K562 (cell line): ENCODE measurements at regions not wholly inside any gene's neighbourhood (a gene's known extent, or its start where the extent isn't known, plus 50 kb on each side); places are given as distances from the start of the nearest gene placed in this dataset.

Source experiments
- HDAC1 ChIP-seq, 2 experiments: fragments of 450-650 bp; IDR thresholded peaks; 2 replicates each; pipeline ENCODE4 v1.6.1; 2016 to 2017; ENCODE audit warnings: inconsistent platforms in 1 of 2, mild to moderate bottlenecking in 1 of 2, moderate library complexity in 1 of 2
- ZNF165 ChIP-seq: fragments of 250-450 bp; sonication (Bioruptor Pico); IDR thresholded peaks from 2 replicates; pipeline ENCODE4 v1.4.0; 2020; ENCODE audit warnings: borderline replicate concordance

GRCh38 chr14:86961106-86961716, 1031.8 kb downstream of the GALC start:
- TF ChIP-seq HDAC1 (IDR thresholded peaks at IDR 0.05): no peak
- TF ChIP-seq ZNF165 (CRISPR knock-in tag): no peak
